K562 (cell line): ENCODE measurements at regions not wholly inside any gene's neighbourhood (a gene's known extent, or its start where the extent isn't known, plus 50 kb on each side); places are given as distances from the start of the nearest gene placed in this dataset.
A peak's percentile ranks its signal among the peaks of the same experiment; 100 is the strongest.

Experiments used
- ATAC-seq: fragments of 200-7000 bp; cut with Tn5 transposase; 3 replicates; pipeline ENCODE4 v1.9.1; 2020; ENCODE audit warnings: moderate library complexity
- BruUV-seq: library from RNA; stranded (reverse); fragments of 400-500 nt; replicated peaks from 2 replicates; lab custom pipeline; 2021; lab: Mats Ljungman, UMichigan
- CTCF ChIA-PET: fragments of 300-600 bp; formaldehyde crosslinking; extraction: SDS; loops from one replicate; lab custom pipeline; 2021; ENCODE audit warnings: low intra/inter-chr PET ratio; lab: Yijun Ruan, JAX
- POLR2A ChIA-PET: fragments of 300-600, 350-650 bp; sonication (Branson Sonifier 250); formaldehyde crosslinking; extraction: SDS; loops from one replicate; lab custom pipeline; 2021; ENCODE audit warnings: antibody characterized with exemption, inconsistent platforms; lab: Yijun Ruan, JAX
- DNase-seq, 4 experiments: peaks; one replicate each; pipeline versions ENCODE4 v3.0.0 to v3.0.0-alpha.2; 2011 to 2018; ENCODE audit warnings: low spot score in 3 of 4, mixed read lengths in 3 of 4; ENCODE audit errors: extremely low read depth in 1 of 4
- FAIRE-seq: peaks from 2 replicates; lab custom pipeline; 2011; peaks lifted over from hg19 to GRCh38; lab: Jason Lieb, UNC
- H2AFZ ChIP-seq: 2 replicates; pipeline ENCODE4 v1.6.0; 2011; ENCODE audit warnings: low read depth, low read length, control low read depth, inconsistent platforms
- H3K27ac ChIP-seq: fragments of 200-600 bp; 3 replicates; pipeline ENCODE4 v1.8.0; 2011; ENCODE audit warnings: low read depth, mild to moderate bottlenecking, control low read depth, inconsistent platforms, low read length, moderate library complexity, mixed read lengths; ENCODE audit errors: extremely low read depth
- H3K27me3 ChIP-seq, 2 experiments: fragments of 300-600 bp in 1 of 2; 2 replicates in 1 of 2; 3 replicates in 1 of 2; pipeline versions ENCODE4 v1.6.0 to v1.8.0; 2011; ENCODE audit warnings: inconsistent platforms in 2 of 2, low read length in 2 of 2, mild to moderate bottlenecking in 1 of 2, mixed read lengths in 1 of 2, moderate library complexity in 1 of 2; ENCODE audit not compliant: control insufficient read depth in 2 of 2, insufficient read depth in 2 of 2
- H3K36me3 ChIP-seq: fragments of 300-600 bp; 3 replicates; pipeline ENCODE4 v1.8.0; 2011; ENCODE audit warnings: mild to moderate bottlenecking, low read length, inconsistent platforms; ENCODE audit not compliant: control insufficient read depth, insufficient read depth
- H3K4me1 ChIP-seq, 2 experiments: fragments of 200-600 bp in 1 of 2; replicated peaks in 1 of 2; 2 replicates in 1 of 2; 3 replicates in 1 of 2; pipeline versions ENCODE4 v1.5.1 to v1.8.0; 2011; ENCODE audit warnings: inconsistent platforms in 2 of 2, low read length in 2 of 2, mild to moderate bottlenecking in 1 of 2, mixed read lengths in 1 of 2, moderate library complexity in 1 of 2; ENCODE audit not compliant: control insufficient read depth in 2 of 2, insufficient read depth in 2 of 2
- H3K4me2 ChIP-seq: 2 replicates; pipeline ENCODE4 v1.6.1; 2011; ENCODE audit warnings: low read length, control low read depth, inconsistent platforms, mixed read lengths; ENCODE audit not compliant: insufficient read depth
- H3K4me3 ChIP-seq: fragments of 200-600 bp; sonication (generic), shearing (Covaris generic); 2 replicates; pipeline ENCODE4 v1.5.1; 2016; ENCODE audit warnings: control low read depth, inconsistent platforms
- H3K79me2 ChIP-seq: fragments of 200-600 bp; 3 replicates; pipeline ENCODE4 v1.8.0; 2011; ENCODE audit warnings: low read length, inconsistent platforms; ENCODE audit not compliant: control insufficient read depth, insufficient read depth
- H3K9ac ChIP-seq, 2 experiments: 2 replicates each; pipeline versions ENCODE4 v1.6.0 to v1.6.1; 2011; ENCODE audit warnings: low read depth in 2 of 2, low read length in 2 of 2, control low read depth in 1 of 2, inconsistent platforms in 1 of 2, mild to moderate bottlenecking in 1 of 2, mixed read lengths in 1 of 2; ENCODE audit not compliant: insufficient read depth in 1 of 2
- H3K9me1 ChIP-seq: one replicate; pipeline ENCODE4 v1.6.0; 2011; ENCODE audit warnings: inconsistent platforms, mild to moderate bottlenecking, low read length, moderate library complexity; ENCODE audit not compliant: control insufficient read depth, insufficient read depth
- H3K9me3 ChIP-seq: replicated peaks from 2 replicates; pipeline ENCODE4 v1.5.1; 2011; ENCODE audit warnings: low read depth, low read length, inconsistent platforms; ENCODE audit not compliant: control insufficient read depth, insufficient read depth
- H4K20me1 ChIP-seq: replicated peaks from 2 replicates; pipeline ENCODE4 v1.6.1; 2011; ENCODE audit warnings: low read length, inconsistent platforms, mixed read lengths; ENCODE audit not compliant: control insufficient read depth, insufficient read depth
- ELF2 ChIP-seq: fragments of 250-450 bp; sonication (Bioruptor Pico); IDR thresholded peaks from 2 replicates; pipeline ENCODE4 v1.5.0; 2021; ENCODE audit warnings: mild to moderate bottlenecking
- ILF3 ChIP-seq: fragments of 450-650 bp; IDR thresholded peaks from 2 replicates; pipeline ENCODE4 v1.6.1; 2018; ENCODE audit warnings: antibody characterized with exemption, mild to moderate bottlenecking, moderate library complexity, borderline replicate concordance
- RBM25 ChIP-seq: fragments of 200-400 bp; formaldehyde crosslinking; IDR thresholded peaks from 2 replicates; pipeline ENCODE4 v1.6.1; 2018; ENCODE audit warnings: low read length, low read depth, moderate library complexity; ENCODE audit not compliant: severe bottlenecking
- STAT5B ChIP-seq: fragments of 250-450 bp; sonication (Bioruptor Pico); IDR thresholded peaks from 2 replicates; pipeline ENCODE4 v1.8.0; 2021; ENCODE audit warnings: mild to moderate bottlenecking, inconsistent platforms
- ZFP36 ChIP-seq: fragments of 150-350 bp; IDR thresholded peaks from 2 replicates; pipeline ENCODE4 v1.6.1; 2018; ENCODE audit warnings: low read length, low read depth; ENCODE audit not compliant: partially characterized antibody
- ZNF133 ChIP-seq: fragments of 250-450 bp; sonication (Bioruptor Pico); IDR thresholded peaks from 2 replicates; pipeline ENCODE4 v1.4.0; 2020; ENCODE audit warnings: mild to moderate bottlenecking
- ZNF263 ChIP-seq: sonication (generic); formaldehyde crosslinking; IDR thresholded peaks from 2 replicates; pipeline ENCODE4 v1.8.0; 2022; ENCODE audit warnings: mild to moderate bottlenecking, missing genetic modification reagents, borderline replicate concordance
- whole genome bisulfite sequencing: fragments of 100-300 bp; shearing (Covaris generic); methylation state at CpG from one replicate; pipeline ENCODE4 v1.1.6; 2016; ENCODE audit warnings: low coverage, mixed read lengths; ENCODE audit not compliant: insufficient coverage; ENCODE audit errors: missing lambda C conversion rate; 5-methylcytosine and 5-hydroxymethylcytosine counted together
- in situ Hi-C: fragments of 300-500 bp; cut with MboI; formaldehyde crosslinking; loops from 4 replicates; pipeline ENCODE4 v1.15.0; 2018; ENCODE audit warnings: inconsistent platforms, mixed read lengths
- intact Hi-C: fragments of 100-400 bp; cut with micrococcal nuclease; formaldehyde crosslinking; loops from 2 replicates; pipeline ENCODE4 v1.14.2; 2022

GRCh38 chr5:175001876-175002645, 277.7 kb downstream of the MSX2 start (continued):
- TF ChIP-seq ELF2 (CRISPR knock-in tag), result no peak
- no peak for TF ChIP-seq ZNF263 (CRISPR knock-in tag)
- no peak for TF ChIP-seq ILF3
- TF ChIP-seq STAT5B, result no peak

- Histone ChIP-seq H2AFZ (no peak overlapping the region), H3K9me3 (no peaks in the 10 kb centered on the region), H3K27ac (no peak overlapping the region), H3K27me3 (peaks cover 0 to 29% of the 10 kb centered on the region in 2 experiments; a peak in 1 of 5 replicates), H3K4me3 (no peak overlapping the region), H4K20me1 (0 out of 2 replicates have a peak, but pooled peaks cover 3% of the 10 kb centered on the region), H3K79me2 (no peaks in the 10 kb centered on the region), H3K4me1 (no peaks in the 10 kb centered on the region), H3K9ac (no peak overlapping the region), H3K4me2 (no peak overlapping the region), H3K9me1 (no peaks in the 10 kb centered on the region), H3K36me3 (no peaks in the 10 kb centered on the region)
- ChIA-PET CTCF (no interaction called here), POLR2A (interaction anchor here (1.1 kb wide), 1 partner anchor 10 kb away, joined by 3 read pairs; no protein-coding TSS in a partner anchor)
- intact Hi-C loops (no loop called here), in situ Hi-C loops (no loop called here)
- no peak for ATAC-seq
- FAIRE-seq, result no peak
- BruUV-seq, result no TSS peak
- peak; percentile 69 for TF ChIP-seq ZFP36
- TF ChIP-seq RBM25, result peak; percentile 95
- no peak for TF ChIP-seq ZNF133
- no peak for DNase-seq
- 0% methylated on average over 2 of the region's 2 CpGs for WGBS
Observed at GRCh38 chr5:175001311-175001710, 276.9 kb downstream of the MSX2 start.
